K562 (cell line): ENCODE measurements at regions not wholly inside any gene's neighbourhood (a gene's known extent, or its start where the extent isn't known, plus 50 kb on each side); places are given as distances from the start of the nearest gene placed in this dataset.

Experiments used
- ATAC-seq: fragments of 200-7000 bp; cut with Tn5 transposase; 3 replicates; pipeline ENCODE4 v1.9.1; 2020; ENCODE audit warnings: moderate library complexity
- BruUV-seq: library from RNA; stranded (reverse); fragments of 400-500 nt; replicated peaks from 2 replicates; lab custom pipeline; 2021; lab: Mats Ljungman, UMichigan
- CTCF ChIA-PET: fragments of 300-600 bp; formaldehyde crosslinking; extraction: SDS; loops from one replicate; lab custom pipeline; 2021; ENCODE audit warnings: low intra/inter-chr PET ratio; lab: Yijun Ruan, JAX
- POLR2A ChIA-PET: fragments of 300-600, 350-650 bp; sonication (Branson Sonifier 250); formaldehyde crosslinking; extraction: SDS; loops from one replicate; lab custom pipeline; 2021; ENCODE audit warnings: antibody characterized with exemption, inconsistent platforms; lab: Yijun Ruan, JAX
- DNase-seq, 4 experiments: peaks; one replicate each; pipeline versions ENCODE4 v3.0.0 to v3.0.0-alpha.2; 2011 to 2018; ENCODE audit warnings: low spot score in 3 of 4, mixed read lengths in 3 of 4; ENCODE audit errors: extremely low read depth in 1 of 4
- FAIRE-seq: peaks from 2 replicates; lab custom pipeline; 2011; peaks lifted over from hg19 to GRCh38; lab: Jason Lieb, UNC
- H2AFZ ChIP-seq: 2 replicates; pipeline ENCODE4 v1.6.0; 2011; ENCODE audit warnings: low read depth, low read length, control low read depth, inconsistent platforms
- H3K27ac ChIP-seq: fragments of 200-600 bp; 3 replicates; pipeline ENCODE4 v1.8.0; 2011; ENCODE audit warnings: low read depth, mild to moderate bottlenecking, control low read depth, inconsistent platforms, low read length, moderate library complexity, mixed read lengths; ENCODE audit errors: extremely low read depth
- H3K27me3 ChIP-seq, 2 experiments: fragments of 300-600 bp in 1 of 2; 2 replicates in 1 of 2; 3 replicates in 1 of 2; pipeline versions ENCODE4 v1.6.0 to v1.8.0; 2011; ENCODE audit warnings: inconsistent platforms in 2 of 2, low read length in 2 of 2, mild to moderate bottlenecking in 1 of 2, mixed read lengths in 1 of 2, moderate library complexity in 1 of 2; ENCODE audit not compliant: control insufficient read depth in 2 of 2, insufficient read depth in 2 of 2
- H3K36me3 ChIP-seq: fragments of 300-600 bp; 3 replicates; pipeline ENCODE4 v1.8.0; 2011; ENCODE audit warnings: mild to moderate bottlenecking, low read length, inconsistent platforms; ENCODE audit not compliant: control insufficient read depth, insufficient read depth
- H3K4me1 ChIP-seq, 2 experiments: fragments of 200-600 bp in 1 of 2; replicated peaks in 1 of 2; 2 replicates in 1 of 2; 3 replicates in 1 of 2; pipeline versions ENCODE4 v1.5.1 to v1.8.0; 2011; ENCODE audit warnings: inconsistent platforms in 2 of 2, low read length in 2 of 2, mild to moderate bottlenecking in 1 of 2, mixed read lengths in 1 of 2, moderate library complexity in 1 of 2; ENCODE audit not compliant: control insufficient read depth in 2 of 2, insufficient read depth in 2 of 2
- H3K4me2 ChIP-seq: 2 replicates; pipeline ENCODE4 v1.6.1; 2011; ENCODE audit warnings: low read length, control low read depth, inconsistent platforms, mixed read lengths; ENCODE audit not compliant: insufficient read depth
- H3K4me3 ChIP-seq: fragments of 200-600 bp; sonication (generic), shearing (Covaris generic); 2 replicates; pipeline ENCODE4 v1.5.1; 2016; ENCODE audit warnings: control low read depth, inconsistent platforms
- H3K79me2 ChIP-seq: fragments of 200-600 bp; 3 replicates; pipeline ENCODE4 v1.8.0; 2011; ENCODE audit warnings: low read length, inconsistent platforms; ENCODE audit not compliant: control insufficient read depth, insufficient read depth
- H3K9ac ChIP-seq, 2 experiments: 2 replicates each; pipeline versions ENCODE4 v1.6.0 to v1.6.1; 2011; ENCODE audit warnings: low read depth in 2 of 2, low read length in 2 of 2, control low read depth in 1 of 2, inconsistent platforms in 1 of 2, mild to moderate bottlenecking in 1 of 2, mixed read lengths in 1 of 2; ENCODE audit not compliant: insufficient read depth in 1 of 2
- H3K9me1 ChIP-seq: one replicate; pipeline ENCODE4 v1.6.0; 2011; ENCODE audit warnings: inconsistent platforms, mild to moderate bottlenecking, low read length, moderate library complexity; ENCODE audit not compliant: control insufficient read depth, insufficient read depth
- H3K9me3 ChIP-seq: replicated peaks from 2 replicates; pipeline ENCODE4 v1.5.1; 2011; ENCODE audit warnings: low read depth, low read length, inconsistent platforms; ENCODE audit not compliant: control insufficient read depth, insufficient read depth
- H4K20me1 ChIP-seq: replicated peaks from 2 replicates; pipeline ENCODE4 v1.6.1; 2011; ENCODE audit warnings: low read length, inconsistent platforms, mixed read lengths; ENCODE audit not compliant: control insufficient read depth, insufficient read depth
- ATF3 ChIP-seq, 2 experiments: fragments of 450-650 bp in 1 of 2; sonication (generic) in 1 of 2; formaldehyde crosslinking in 1 of 2; IDR thresholded peaks in 1 of 2; conservative IDR thresholded peaks in 1 of 2; 2 replicates each; pipeline versions ENCODE4 v1.6.1 to v1.8.1; 2016 to 2023; ENCODE audit warnings: mild to moderate bottlenecking in 2 of 2, moderate library complexity in 2 of 2, inconsistent platforms in 1 of 2, missing genetic modification reagents in 1 of 2
- CEBPG ChIP-seq, 3 experiments: fragments of 200-800 bp in 1 of 3; sonication (Bioruptor generic) in 1 of 3; sonication (generic) in 1 of 3; formaldehyde crosslinking in 1 of 3; IDR thresholded peaks in 2 of 3; conservative IDR thresholded peaks in 1 of 3; 2 replicates each; pipeline versions ENCODE4 v1.6.1 to v1.8.0; 2016 to 2022; ENCODE audit warnings: missing compliant biosample characterization in 2 of 3, missing genetic modification characterization in 2 of 3, mild to moderate bottlenecking in 1 of 3, missing genetic modification reagents in 1 of 3
- CREB1 ChIP-seq, 2 experiments: sonication (generic) in 1 of 2; formaldehyde crosslinking in 1 of 2; IDR thresholded peaks; 2 replicates each; pipeline versions ENCODE4 v1.6.1 to v1.8.0; 2012 to 2022; ENCODE audit warnings: inconsistent platforms in 1 of 2, mild to moderate bottlenecking in 1 of 2, missing genetic modification reagents in 1 of 2, moderate library complexity in 1 of 2
- MEF2A ChIP-seq: IDR thresholded peaks from 2 replicates; pipeline ENCODE4 v1.6.1; 2011; ENCODE audit warnings: low read depth, mild to moderate bottlenecking, low read length, moderate library complexity; ENCODE audit not compliant: control insufficient read depth
- NFIC ChIP-seq: fragments of 450-650 bp; IDR thresholded peaks from 2 replicates; pipeline ENCODE4 v1.6.1; 2017; ENCODE audit warnings: mild to moderate bottlenecking, inconsistent platforms
- ZEB2 ChIP-seq: fragments of 450-650 bp; IDR thresholded peaks from 2 replicates; pipeline ENCODE4 v1.6.1; 2016
- ZNF395 ChIP-seq: fragments of 200-800 bp; sonication (Bioruptor generic); IDR thresholded peaks from 2 replicates; pipeline ENCODE4 v1.6.1; 2017; ENCODE audit warnings: missing genetic modification characterization, missing compliant biosample characterization
- in situ Hi-C: fragments of 300-500 bp; cut with MboI; formaldehyde crosslinking; loops from 4 replicates; pipeline ENCODE4 v1.15.0; 2018; ENCODE audit warnings: inconsistent platforms, mixed read lengths
- intact Hi-C: fragments of 100-400 bp; cut with micrococcal nuclease; formaldehyde crosslinking; loops from 2 replicates; pipeline ENCODE4 v1.14.2; 2022

- TF ChIP-seq CEBPG (CRISPR knock-in tag; IDR thresholded peaks at IDR 0.05), result no peak
- no peak for TF ChIP-seq CEBPG (tag; conservative IDR thresholded peaks at IDR 0.05 in 1 of 2, IDR thresholded peaks at IDR 0.05 in 1 of 2)
- no peak for TF ChIP-seq CREB1 (IDR thresholded peaks at IDR 0.05)
- no peak for TF ChIP-seq CREB1 (CRISPR knock-in tag; IDR thresholded peaks at IDR 0.05)
- TF ChIP-seq, all 486 proteins: peak for 0
These were observed 420.7 kb upstream of the TRIB2 start (continued) for GRCh38 chr2:12295856-12296519.

- FAIRE-seq (no peak), ATAC-seq (peak; percentile 52), DNase-seq (peak in 2 of 4 experiments; percentile 21 to 23)
- intact Hi-C loops (no loop called here), in situ Hi-C loops (no loop called here)
- Histone ChIP-seq H3K9me1 (no peaks in the 10 kb centered on the region), H3K4me3 (no peak overlapping the region), H3K27me3 (no peaks in the 10 kb centered on the region), H3K36me3 (peaks cover 3% of the 10 kb centered on the region; the same call in 2 of the 3 replicates), H3K4me2 (no peak overlapping the region), H3K27ac (no peak overlapping the region), H3K79me2 (peaks cover 17% of the 10 kb centered on the region), H4K20me1 (no peaks in the 10 kb centered on the region), H3K9me3 (no peaks in the 10 kb centered on the region), H2AFZ (no peak overlapping the region), H3K9ac (no peak overlapping the region), H3K4me1 (peaks cover 5 to 15% of the 10 kb centered on the region in 2 experiments; a peak in 4 of 5 replicates)
- no TSS peak for BruUV-seq
- CTCF ChIA-PET, result no interaction called here
- POLR2A ChIA-PET, result interaction anchor here (1.4 kb wide), 1 partner anchor 9 kb away, joined by 5 read pairs; no protein-coding TSS in a partner anchor
- TF ChIP-seq ZEB2 (no peak), ATF3 (IDR thresholded peaks at IDR 0.05) (peak; percentile 72; the same call in 1 of the 2 replicates), ATF3 (CRISPR knock-in tag; conservative IDR thresholded peaks at IDR 0.05) (no peak), ZNF395 (CRISPR knock-in tag) (no peak), MEF2A (no peak), NFIC (peak; percentile 60)
These were observed 419.8 kb upstream of the TRIB2 start for GRCh38 chr2:12296915-12297314.
